ENCODE measurements at regions not wholly inside any gene's neighbourhood (a gene's known extent, or its start where the extent isn't known, plus 50 kb on each side); places are given as distances from the start of the nearest gene placed in this dataset.

- H3K4me1 ChIP-seq (ENCODE audit: control insufficient read depth in 1 of 2, insufficient read depth in 2 of 2, low read depth in 1 of 2, low read length in 1 of 2), result no peaks in the 10 kb centered on the region
- H3K27me3 ChIP-seq (ENCODE audit: insufficient read depth), result no peaks in the 10 kb centered on the region
- TF ChIP-seq USF2 (IDR thresholded peaks at IDR 0.05; ENCODE audit: borderline replicate concordance, low read depth, low read length), result no peak
- TF ChIP-seq GABPA (IDR thresholded peaks at IDR 0.05; ENCODE audit: low read depth), result no peak
- no peak overlapping the region for H3K4me2 ChIP-seq
- no peaks in the 10 kb centered on the region for H3K9me3 ChIP-seq
- H3K79me2 ChIP-seq (ENCODE audit: insufficient read depth), result no peaks in the 10 kb centered on the region
- CTCF ChIA-PET, result interaction anchor here (1.0 kb wide), 1 partner anchor 11 kb away, joined by 3 read pairs; no protein-coding TSS in a partner anchor
- H3K9me2 ChIP-seq, result no peaks in the 10 kb centered on the region; the same call in 1 of the 2 replicates
- H3K9ac ChIP-seq, result no peak overlapping the region
- H3K36me3 ChIP-seq (replicated peaks in 1 of 2; ENCODE audit: control insufficient read depth in 1 of 2, insufficient read depth in 2 of 2, low read length in 1 of 2), result no peaks in the 10 kb centered on the region
- H3K27ac ChIP-seq (ENCODE audit: low read depth in 2 of 2, low read length in 1 of 2), result no peak overlapping the region
- no peak overlapping the region for H2AFZ ChIP-seq (ENCODE audit: low read depth)
- no peak for DNase-seq
- H3F3A ChIP-seq (replicated peaks; ENCODE audit: insufficient read depth), result no peaks in the 10 kb centered on the region
- no peaks in the 10 kb centered on the region for H4K20me1 ChIP-seq (ENCODE audit: insufficient read depth)
- no peak overlapping the region for H3K4me3 ChIP-seq (ENCODE audit: low read depth in 2 of 2, low read length in 1 of 2)
- WGBS (ENCODE audit: low lambda C conversion rate), result 48% methylated on average over 4 of the region's 4 CpGs
- POLR2A ChIA-PET, result no interaction called here
Observed at GRCh38 chr1:221926441-221926840, 184.6 kb upstream of the DUSP10 start.

- Histone ChIP-seq H3K79me2 (ENCODE audit: insufficient read depth) (no peaks in the 10 kb centered on the region), H3K36me3 (replicated peaks in 1 of 2; ENCODE audit: control insufficient read depth in 1 of 2, insufficient read depth in 2 of 2, low read length in 1 of 2) (no peaks in the 10 kb centered on the region), H3K27ac (ENCODE audit: low read depth in 2 of 2, low read length in 1 of 2) (no peak overlapping the region), H3K27me3 (ENCODE audit: insufficient read depth) (no peaks in the 10 kb centered on the region), H3K9ac (no peak overlapping the region), H4K20me1 (ENCODE audit: insufficient read depth) (no peaks in the 10 kb centered on the region), H3K4me1 (ENCODE audit: control insufficient read depth in 1 of 2, insufficient read depth in 2 of 2, low read depth in 1 of 2, low read length in 1 of 2) (no peaks in the 10 kb centered on the region), H2AFZ (ENCODE audit: low read depth) (no peak overlapping the region), H3K4me3 (ENCODE audit: low read depth in 2 of 2, low read length in 1 of 2) (no peak overlapping the region), H3F3A (replicated peaks; ENCODE audit: insufficient read depth) (no peaks in the 10 kb centered on the region), H3K9me2 (no peaks in the 10 kb centered on the region; the same call in 1 of the 2 replicates), H3K9me3 (no peaks in the 10 kb centered on the region), H3K4me2 (no peak overlapping the region)
- ChIA-PET POLR2A (no interaction called here), CTCF (interaction anchor here (1.0 kb wide), 1 partner anchor 12 kb away, joined by 3 read pairs; no protein-coding TSS in a partner anchor)
- TF ChIP-seq EP300 (IDR thresholded peaks at IDR 0.05; ENCODE audit: borderline replicate concordance in 1 of 2, low read depth in 1 of 2, low read length in 1 of 2), result no peak
- TF ChIP-seq USF2 (IDR thresholded peaks at IDR 0.05; ENCODE audit: borderline replicate concordance, low read depth, low read length), result no peak
- TF ChIP-seq USF1 (IDR thresholded peaks at IDR 0.05; ENCODE audit: borderline replicate concordance, low read depth), result no peak
- TF ChIP-seq MAX (IDR thresholded peaks at IDR 0.05; ENCODE audit: low read depth), result no peak
- no peak for TF ChIP-seq IRF3 (IDR thresholded peaks at IDR 0.05; ENCODE audit: low read depth, low read length)
- TF ChIP-seq TEAD4 (IDR thresholded peaks at IDR 0.05; ENCODE audit: borderline replicate concordance, insufficient read depth), result no peak
- no peak for TF ChIP-seq TCF12 (IDR thresholded peaks at IDR 0.05)
- TF ChIP-seq TAF1 (IDR thresholded peaks at IDR 0.05; ENCODE audit: borderline replicate concordance, low read depth, low read length), result no peak
- TF ChIP-seq FOSL2 (IDR thresholded peaks at IDR 0.05; ENCODE audit: borderline replicate concordance, low read depth), result no peak
- TF ChIP-seq ELF1 (IDR thresholded peaks at IDR 0.05), result no peak
- no peak for TF ChIP-seq JUND (IDR thresholded peaks at IDR 0.05)
- TF ChIP-seq POLR2AphosphoS5 (IDR thresholded peaks at IDR 0.05; ENCODE audit: low read depth, low read length), result no peak
- no peak for TF ChIP-seq CHD2 (IDR thresholded peaks at IDR 0.05; ENCODE audit: low read length, partially characterized antibody)
- no peak for TF ChIP-seq MEF2A (IDR thresholded peaks at IDR 0.05; ENCODE audit: borderline replicate concordance, low read depth)
- TF ChIP-seq RXRA (IDR thresholded peaks at IDR 0.05; ENCODE audit: borderline replicate concordance, low read depth), result no peak
- no peak for TF ChIP-seq YY1 (IDR thresholded peaks at IDR 0.05; ENCODE audit: low read depth)
- no peak for TF ChIP-seq FOXJ3 (CRISPR knock-in tag; IDR thresholded peaks at IDR 0.05)
- no peak for TF ChIP-seq SMC3 (IDR thresholded peaks at IDR 0.05; ENCODE audit: low read depth, low read length)
- TF ChIP-seq GATA2 (CRISPR knock-in tag; IDR thresholded peaks at IDR 0.05), result no peak
- WGBS (ENCODE audit: low lambda C conversion rate), result 13% methylated on average over 1 of the region's 1 CpG
- no peak for DNase-seq
Observed at GRCh38 chr1:221925947-221926346, 184.1 kb upstream of the DUSP10 start.
